Omental fat pad (tissue), 3 donors: ENCODE measurements at regions not wholly inside any gene's neighbourhood (a gene's known extent, or its start where the extent isn't known, plus 50 kb on each side); places are given as distances from the start of the nearest gene placed in this dataset.
"Not testable (repeated sequence)": the region's sequence is repeated elsewhere in the genome, so short reads cannot be mapped to it uniquely, and the experiment has no call there.

Experiments used
- ATAC-seq: fragments of 150-250 bp; one replicate; pipeline ENCODE4 v1.9.1; 2016; ENCODE audit warnings: mild to moderate bottlenecking, moderate library complexity; ENCODE audit not compliant: low FRiP score
- DNase-seq: peaks from one replicate; pipeline ENCODE4 v3.0.0-alpha.2; 2019; ENCODE audit warnings: low spot score
- TF ChIP-seq, protein P1 (sequence below), 3 donors: fragments of 450-650 bp; IDR thresholded peaks; one replicate each; pipeline ENCODE4 v1.5.1; 2016 to 2017; ENCODE audit warnings: antibody characterized with exemption in 3 of 3, mild to moderate bottlenecking in 3 of 3, moderate library complexity in 2 of 3

DNA sequence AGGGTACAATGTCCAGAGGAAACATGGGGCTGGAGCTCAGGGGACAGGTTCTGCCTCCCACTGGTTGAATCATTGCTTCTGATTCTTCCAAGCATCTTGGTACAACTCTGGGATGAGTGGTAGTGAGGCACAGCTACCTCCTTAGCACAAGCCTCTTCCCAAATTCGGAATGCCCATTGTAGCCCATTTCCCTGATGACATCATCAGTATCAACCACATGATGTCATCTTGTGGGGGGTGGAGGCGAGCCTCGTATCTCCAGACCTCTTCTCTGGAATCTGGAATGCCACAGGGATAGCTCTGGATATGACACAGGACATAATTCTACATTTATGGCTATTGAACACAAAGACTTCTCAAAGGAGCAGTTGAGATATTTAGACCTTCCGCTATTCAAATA, 715.2 kb downstream of the RNF144A start:
- ATAC-seq (no peak), DNase-seq (no peak)
- TF ChIP-seq, protein P1, sequence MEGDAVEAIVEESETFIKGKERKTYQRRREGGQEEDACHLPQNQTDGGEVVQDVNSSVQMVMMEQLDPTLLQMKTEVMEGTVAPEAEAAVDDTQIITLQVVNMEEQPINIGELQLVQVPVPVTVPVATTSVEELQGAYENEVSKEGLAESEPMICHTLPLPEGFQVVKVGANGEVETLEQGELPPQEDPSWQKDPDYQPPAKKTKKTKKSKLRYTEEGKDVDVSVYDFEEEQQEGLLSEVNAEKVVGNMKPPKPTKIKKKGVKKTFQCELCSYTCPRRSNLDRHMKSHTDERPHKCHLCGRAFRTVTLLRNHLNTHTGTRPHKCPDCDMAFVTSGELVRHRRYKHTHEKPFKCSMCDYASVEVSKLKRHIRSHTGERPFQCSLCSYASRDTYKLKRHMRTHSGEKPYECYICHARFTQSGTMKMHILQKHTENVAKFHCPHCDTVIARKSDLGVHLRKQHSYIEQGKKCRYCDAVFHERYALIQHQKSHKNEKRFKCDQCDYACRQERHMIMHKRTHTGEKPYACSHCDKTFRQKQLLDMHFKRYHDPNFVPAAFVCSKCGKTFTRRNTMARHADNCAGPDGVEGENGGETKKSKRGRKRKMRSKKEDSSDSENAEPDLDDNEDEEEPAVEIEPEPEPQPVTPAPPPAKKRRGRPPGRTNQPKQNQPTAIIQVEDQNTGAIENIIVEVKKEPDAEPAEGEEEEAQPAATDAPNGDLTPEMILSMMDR (IDR thresholded peaks at IDR 0.05) = no peak

DNA sequence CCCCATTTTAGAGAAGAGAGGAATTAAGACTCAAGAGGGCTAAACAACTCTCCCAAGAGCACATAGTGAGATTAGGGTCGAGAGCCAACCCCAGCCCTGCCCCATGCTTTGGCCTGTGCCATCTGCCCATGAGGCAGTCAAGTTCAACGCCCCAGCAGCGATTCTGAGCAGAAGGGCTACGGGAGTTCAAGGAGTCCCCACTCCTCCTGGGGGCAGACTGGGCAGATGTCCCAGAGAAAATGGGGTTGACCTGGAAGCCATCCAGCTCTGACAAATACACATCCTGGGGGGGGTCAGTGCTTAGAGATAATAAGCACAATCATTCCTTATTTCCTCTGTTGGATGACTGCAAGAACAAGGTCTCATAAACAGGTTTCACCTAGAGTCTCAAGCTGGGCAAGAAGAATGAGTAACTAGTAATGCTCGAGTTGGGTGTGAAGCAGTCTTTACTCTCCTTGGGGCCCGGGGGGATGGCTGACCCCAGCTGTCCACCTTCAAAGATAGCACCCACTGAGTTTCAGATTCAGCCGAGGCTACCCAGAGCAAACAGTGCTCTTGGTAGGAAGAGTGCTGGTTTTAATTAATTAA, 716.4 kb downstream of the RNF144A start:
- ATAC-seq = no peak
- DNase-seq = no peak
- TF ChIP-seq, protein P1 (IDR thresholded peaks at IDR 0.05) = no peak

DNA sequence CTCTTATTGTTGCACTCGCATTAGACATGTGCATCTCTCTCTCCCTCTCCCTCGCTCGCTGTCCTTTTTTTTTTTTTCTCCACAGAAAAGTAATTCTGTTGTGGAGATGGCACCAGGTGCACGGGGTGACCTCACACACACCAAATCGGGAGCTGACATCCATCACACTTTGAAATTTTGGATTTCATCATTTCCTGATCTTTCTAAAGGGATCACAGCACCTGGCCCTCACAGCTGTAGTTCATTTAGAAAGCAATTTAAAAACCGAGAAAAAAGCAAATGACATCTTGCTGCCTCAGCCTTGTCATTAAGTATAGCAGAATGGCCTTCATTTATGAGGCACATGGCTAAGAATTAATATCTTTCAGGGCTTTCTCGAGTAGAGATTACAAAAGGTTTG, 717.2 kb downstream of the RNF144A start:
- no peak for ATAC-seq
- TF ChIP-seq, protein P1 (IDR thresholded peaks at IDR 0.05) = no peak
- no peak for DNase-seq

DNA sequence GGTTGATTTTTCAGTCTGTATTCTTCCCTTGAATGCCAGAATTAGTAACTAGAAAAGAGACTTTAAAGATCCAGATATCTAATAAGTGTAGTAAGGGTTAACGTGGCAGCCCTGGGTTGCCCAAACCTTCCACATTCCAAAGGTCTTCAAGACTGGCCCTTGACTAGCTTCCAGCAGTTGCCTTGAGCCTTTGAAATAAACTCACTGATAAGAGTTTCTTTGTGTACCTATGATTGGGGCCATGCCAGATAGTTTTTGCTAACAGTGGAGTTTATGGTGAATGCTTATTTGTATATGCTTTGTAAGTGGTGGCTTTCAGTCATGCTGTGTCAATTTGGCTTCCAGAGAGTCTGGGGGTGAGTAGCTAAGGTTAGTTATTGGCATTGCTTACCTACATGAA, 722.3 kb downstream of the RNF144A start:
- DNase-seq (no peak), ATAC-seq (no peak)
- TF ChIP-seq, protein P1 (IDR thresholded peaks at IDR 0.05) = no peak

DNA sequence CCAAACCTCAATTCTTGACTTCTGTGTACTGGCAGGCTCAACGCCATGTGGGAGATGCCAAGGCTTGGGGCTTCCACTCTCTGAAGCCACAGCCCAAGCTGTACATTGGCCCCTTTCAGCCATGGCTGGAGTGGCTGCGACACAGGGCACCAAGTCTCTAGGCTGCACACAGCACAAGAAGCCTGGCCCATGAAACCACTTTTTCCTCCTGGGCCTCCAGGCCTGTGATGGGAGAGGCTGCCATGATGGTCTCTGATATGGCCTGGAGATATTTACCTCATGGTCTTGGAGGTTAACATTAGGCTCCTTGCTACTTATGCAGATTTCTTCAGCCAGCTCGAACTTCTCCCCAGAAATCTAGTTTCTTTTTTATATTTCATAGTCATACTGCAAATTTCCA, 724.1 kb downstream of the RNF144A start:
- not testable (repeated sequence) for DNase-seq, ATAC-seq

DNA sequence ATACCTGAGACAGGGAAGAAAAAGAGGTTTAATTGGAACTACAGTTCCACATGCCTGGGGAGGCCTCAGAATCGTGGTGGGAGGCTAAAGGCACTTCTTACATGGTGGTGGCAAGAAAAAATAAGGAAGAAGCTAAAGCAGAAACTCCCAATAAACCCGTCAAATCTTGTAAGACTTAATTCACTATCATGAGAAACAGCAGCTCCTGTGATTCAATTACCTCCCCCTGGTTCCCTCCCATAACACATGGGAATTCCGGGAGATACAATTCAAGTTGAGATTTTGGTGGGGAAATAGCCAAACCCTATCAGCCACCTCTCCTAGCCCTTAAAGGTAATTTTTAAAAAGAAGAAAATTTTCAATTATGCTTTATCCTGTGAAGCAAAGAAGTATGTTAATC, 728.8 kb downstream of the RNF144A start:
- DNase-seq = no peak
- no peak for ATAC-seq
- TF ChIP-seq, protein P1 (IDR thresholded peaks at IDR 0.05) = no peak

DNA sequence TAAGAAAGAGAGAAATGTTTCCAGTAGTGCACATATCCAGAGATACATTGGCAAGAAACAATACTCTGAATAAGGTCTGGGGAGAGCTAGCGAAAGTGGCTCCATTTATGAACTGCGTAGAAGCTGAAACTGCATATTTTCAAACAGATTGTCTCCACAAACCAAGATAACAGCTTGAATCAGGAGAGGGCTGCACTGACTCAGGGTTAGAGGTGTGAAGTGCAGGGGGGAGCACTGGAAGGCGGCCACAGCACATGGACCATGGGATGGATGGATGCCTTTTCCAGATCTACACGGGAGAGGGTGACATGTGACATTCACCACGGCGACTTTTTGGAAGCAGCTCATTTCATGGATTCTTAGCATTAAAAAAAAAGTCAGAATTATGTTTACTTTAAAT, 729.4 kb downstream of the RNF144A start:
- ATAC-seq = no peak

More for the DNA sequence above, 729.4 kb downstream of the RNF144A start:
- DNase-seq = no peak
- TF ChIP-seq, protein P1 (IDR thresholded peaks at IDR 0.05) = no peak
